IMR-90 (cell line): ENCODE measurements at regions not wholly inside any gene's neighbourhood (a gene's known extent, or its start where the extent isn't known, plus 50 kb on each side); places are given as distances from the start of the nearest gene placed in this dataset.

Experiments used
- BHLHE40 ChIP-seq: fragments of 150-350 bp; IDR thresholded peaks from 2 replicates; pipeline ENCODE4 v1.6.1; 2016; ENCODE audit warnings: mild to moderate bottlenecking, low read depth, low read length
- MAFK ChIP-seq: IDR thresholded peaks from 2 replicates; pipeline ENCODE4 v1.6.1; 2012; ENCODE audit warnings: low read depth, low read length, improper control_type of control experiment
- MAZ ChIP-seq: IDR thresholded peaks from 2 replicates; pipeline ENCODE4 v1.6.1; 2012; ENCODE audit warnings: low read depth, mild to moderate bottlenecking, low read length, improper control_type of control experiment, moderate library complexity, borderline replicate concordance
- MXI1 ChIP-seq: IDR thresholded peaks from 2 replicates; pipeline ENCODE4 v1.6.1; 2012; ENCODE audit warnings: low read depth, mild to moderate bottlenecking, low read length, moderate library complexity, borderline replicate concordance
- POLR2A ChIP-seq: IDR thresholded peaks from 2 replicates; pipeline ENCODE4 v1.6.1; 2012; ENCODE audit warnings: mild to moderate bottlenecking, low read depth, low read length
- TF ChIP-seq, protein P1 (sequence below): conservative IDR thresholded peaks from 2 replicates; pipeline ENCODE4 v1.5.1; 2012; ENCODE audit warnings: mild to moderate bottlenecking, low read depth, low read length, improper control_type of control experiment

DNA sequence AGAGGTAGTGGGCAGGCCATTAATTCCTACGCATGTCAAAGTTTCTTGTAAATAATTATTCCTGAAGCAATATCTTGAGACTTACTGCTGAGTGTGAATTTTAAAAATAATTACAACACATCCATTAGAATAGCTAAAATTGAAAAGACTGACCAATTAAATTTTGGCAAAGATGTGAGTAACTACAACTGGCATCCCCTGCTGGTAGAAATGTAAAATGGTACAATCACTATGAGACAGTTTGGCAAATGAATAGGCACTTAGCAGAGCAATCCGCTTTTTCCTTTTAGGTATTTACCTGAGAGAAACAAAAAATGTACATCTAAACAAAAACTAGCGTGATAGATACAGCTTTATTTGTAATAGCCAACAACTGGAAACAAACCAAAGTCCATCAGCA lies 798.9 kb downstream of the BRINP3 start:
- TF ChIP-seq, protein P1, sequence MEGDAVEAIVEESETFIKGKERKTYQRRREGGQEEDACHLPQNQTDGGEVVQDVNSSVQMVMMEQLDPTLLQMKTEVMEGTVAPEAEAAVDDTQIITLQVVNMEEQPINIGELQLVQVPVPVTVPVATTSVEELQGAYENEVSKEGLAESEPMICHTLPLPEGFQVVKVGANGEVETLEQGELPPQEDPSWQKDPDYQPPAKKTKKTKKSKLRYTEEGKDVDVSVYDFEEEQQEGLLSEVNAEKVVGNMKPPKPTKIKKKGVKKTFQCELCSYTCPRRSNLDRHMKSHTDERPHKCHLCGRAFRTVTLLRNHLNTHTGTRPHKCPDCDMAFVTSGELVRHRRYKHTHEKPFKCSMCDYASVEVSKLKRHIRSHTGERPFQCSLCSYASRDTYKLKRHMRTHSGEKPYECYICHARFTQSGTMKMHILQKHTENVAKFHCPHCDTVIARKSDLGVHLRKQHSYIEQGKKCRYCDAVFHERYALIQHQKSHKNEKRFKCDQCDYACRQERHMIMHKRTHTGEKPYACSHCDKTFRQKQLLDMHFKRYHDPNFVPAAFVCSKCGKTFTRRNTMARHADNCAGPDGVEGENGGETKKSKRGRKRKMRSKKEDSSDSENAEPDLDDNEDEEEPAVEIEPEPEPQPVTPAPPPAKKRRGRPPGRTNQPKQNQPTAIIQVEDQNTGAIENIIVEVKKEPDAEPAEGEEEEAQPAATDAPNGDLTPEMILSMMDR, result 0 out of 2 replicates have a peak, but pooled peaks have one; percentile 20
- TF ChIP-seq MXI1, result no peak
- TF ChIP-seq POLR2A, result no peak
- no peak for TF ChIP-seq BHLHE40
- TF ChIP-seq MAZ, result no peak
- no peak for TF ChIP-seq MAFK
